GM12874 (cell line): ENCODE measurements at regions not wholly inside any gene's neighbourhood (a gene's known extent, or its start where the extent isn't known, plus 50 kb on each side); places are given as distances from the start of the nearest gene placed in this dataset.
A peak's percentile ranks its signal among the peaks of the same experiment; 100 is the strongest.

ENCODE experiments used
- CTCF ChIP-seq: IDR thresholded peaks from 2 replicates; pipeline ENCODE4 v1.5.1; 2011; ENCODE audit warnings: low read depth, mild to moderate bottlenecking, control low read depth, low read length, moderate library complexity; ENCODE audit not compliant: insufficient read depth

GRCh38 chr10:120729547-120729946, 121.6 kb upstream of the WDR11 start:
- TF ChIP-seq CTCF: no peak

GRCh38 chr10:120732067-120732466, 119.1 kb upstream of the WDR11 start:
- no peak for TF ChIP-seq CTCF

GRCh38 chr10:120732643-120733313, 118.4 kb upstream of the WDR11 start:
- TF ChIP-seq CTCF: no peak

- TF ChIP-seq CTCF: no peak
These were observed 116.6 kb upstream of the WDR11 start for GRCh38 chr10:120734483-120735078.

- TF ChIP-seq CTCF: no peak
These were observed 115.8 kb upstream of the WDR11 start for GRCh38 chr10:120735315-120735714.

- TF ChIP-seq CTCF: peak; percentile 47; the same call in 1 of the 2 replicates
These were observed 115.3 kb upstream of the WDR11 start for GRCh38 chr10:120735773-120736371.

- TF ChIP-seq CTCF: no peak
These were observed 114.8 kb upstream of the WDR11 start for GRCh38 chr10:120736377-120736776.
